ENCODE measurements at regions not wholly inside any gene's neighbourhood (a gene's known extent, or its start where the extent isn't known, plus 50 kb on each side); places are given as distances from the start of the nearest gene placed in this dataset.
A peak's percentile ranks its signal among the peaks of the same experiment; 100 is the strongest.

DNA sequence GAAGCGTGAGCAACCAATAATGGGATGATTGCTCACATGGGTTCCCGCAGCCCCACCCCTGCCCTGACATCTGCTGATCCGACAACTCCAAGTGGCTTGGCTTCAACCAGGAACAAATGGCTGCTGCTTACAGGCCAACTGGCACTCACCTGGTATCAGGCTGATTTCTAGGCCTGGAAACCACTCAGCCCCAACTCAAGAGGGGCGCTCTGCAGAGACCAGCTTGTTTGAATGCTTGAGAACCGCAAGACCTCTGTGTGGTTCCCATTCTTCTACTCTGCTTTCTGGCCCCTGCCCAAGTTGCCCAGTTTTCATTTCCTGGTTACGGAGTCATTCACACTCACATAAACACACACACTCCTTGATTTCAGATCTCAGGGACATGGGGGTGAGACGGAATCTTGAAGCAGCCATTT is 52.0 kb downstream of the TNP1 start:
- FAIRE-seq: no peak
- dilution Hi-C loops (cut with MboI; ENCODE audit: extremely low pct_ligation_motif_present, low sequenced_read_pairs): no loop called here
- H2AFZ ChIP-seq (ENCODE audit: low read depth, low read length): no peak overlapping the region

More for the DNA sequence above, 52.0 kb downstream of the TNP1 start:
- H3K9me3 ChIP-seq (replicated peaks; ENCODE audit: control insufficient read depth, insufficient read depth, low read length): no peaks in the 10 kb centered on the region
- BruUV-seq (replicated peaks): no TSS peak
- no peaks in the 10 kb centered on the region for H3K79me2 ChIP-seq (ENCODE audit: control insufficient read depth, insufficient read depth, low read length)
- DNase-seq (ENCODE audit: low read depth, low spot score): peak; percentile 13
- no peaks in the 10 kb centered on the region for H3K9me1 ChIP-seq (replicated peaks; ENCODE audit: control insufficient read depth, extremely low read depth, insufficient read depth, low read length)
- ChIA-PET CTCF (interaction anchor here (1.9 kb wide), 1 partner anchor 358 kb away, joined by 4 read pairs; no protein-coding TSS in a partner anchor), POLR2A (no interaction called here)
- no peaks in the 10 kb centered on the region for H4K20me1 ChIP-seq (replicated peaks; ENCODE audit: control insufficient read depth, extremely low read depth, insufficient read depth, low read length)
- TF ChIP-seq, protein P1, sequence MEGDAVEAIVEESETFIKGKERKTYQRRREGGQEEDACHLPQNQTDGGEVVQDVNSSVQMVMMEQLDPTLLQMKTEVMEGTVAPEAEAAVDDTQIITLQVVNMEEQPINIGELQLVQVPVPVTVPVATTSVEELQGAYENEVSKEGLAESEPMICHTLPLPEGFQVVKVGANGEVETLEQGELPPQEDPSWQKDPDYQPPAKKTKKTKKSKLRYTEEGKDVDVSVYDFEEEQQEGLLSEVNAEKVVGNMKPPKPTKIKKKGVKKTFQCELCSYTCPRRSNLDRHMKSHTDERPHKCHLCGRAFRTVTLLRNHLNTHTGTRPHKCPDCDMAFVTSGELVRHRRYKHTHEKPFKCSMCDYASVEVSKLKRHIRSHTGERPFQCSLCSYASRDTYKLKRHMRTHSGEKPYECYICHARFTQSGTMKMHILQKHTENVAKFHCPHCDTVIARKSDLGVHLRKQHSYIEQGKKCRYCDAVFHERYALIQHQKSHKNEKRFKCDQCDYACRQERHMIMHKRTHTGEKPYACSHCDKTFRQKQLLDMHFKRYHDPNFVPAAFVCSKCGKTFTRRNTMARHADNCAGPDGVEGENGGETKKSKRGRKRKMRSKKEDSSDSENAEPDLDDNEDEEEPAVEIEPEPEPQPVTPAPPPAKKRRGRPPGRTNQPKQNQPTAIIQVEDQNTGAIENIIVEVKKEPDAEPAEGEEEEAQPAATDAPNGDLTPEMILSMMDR (IDR thresholded peaks at IDR 0.05; ENCODE audit: extremely low read depth in 1 of 2, insufficient read depth in 1 of 2, low read depth in 1 of 2, low read length in 2 of 2): no peak
- TF ChIP-seq, protein P2, sequence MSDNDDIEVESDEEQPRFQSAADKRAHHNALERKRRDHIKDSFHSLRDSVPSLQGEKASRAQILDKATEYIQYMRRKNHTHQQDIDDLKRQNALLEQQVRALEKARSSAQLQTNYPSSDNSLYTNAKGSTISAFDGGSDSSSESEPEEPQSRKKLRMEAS (IDR thresholded peaks at IDR 0.05; ENCODE audit: insufficient read depth, insufficient read length): no peak
- TF ChIP-seq MYC (IDR thresholded peaks at IDR 0.05; ENCODE audit: low read depth, low read length): no peak
- no peak for TF ChIP-seq EZH2 (IDR thresholded peaks at IDR 0.05; ENCODE audit: borderline replicate concordance, low read depth, low read length, severe bottlenecking)
- no peak for TF ChIP-seq POLR2AphosphoS5 (IDR thresholded peaks at IDR 0.05; ENCODE audit: insufficient read depth, low read depth, low read length)
- TF ChIP-seq GATA2 (IDR thresholded peaks at IDR 0.05; ENCODE audit: insufficient read depth, insufficient read length, low read depth, low read length): no peak
- TF ChIP-seq JUN (IDR thresholded peaks at IDR 0.05; ENCODE audit: borderline replicate concordance, insufficient read depth, insufficient read length, low read depth): no peak
- no peak for TF ChIP-seq POLR2A (IDR thresholded peaks at IDR 0.05; ENCODE audit: low read depth, low read length)
- no peak for TF ChIP-seq FOS (IDR thresholded peaks at IDR 0.05; ENCODE audit: borderline replicate concordance, insufficient read depth, low read length)
- intact Hi-C loops (cut with micrococcal nuclease): no loop called here
- no peak overlapping the region for H3K9ac ChIP-seq (replicated peaks; ENCODE audit: extremely low read depth, insufficient read depth, low read length)
- H3K27me3 ChIP-seq (ENCODE audit: control insufficient read depth in 2 of 2, insufficient read depth in 2 of 2, low read length in 2 of 2): no peaks in the 10 kb centered on the region
- no peak overlapping the region for H3K27ac ChIP-seq (ENCODE audit: insufficient read depth, low read depth, low read length)
- H3K4me3 ChIP-seq (replicated peaks in 1 of 3; ENCODE audit: insufficient read depth in 1 of 3, low read depth in 1 of 3, low read length in 3 of 3): no peak overlapping the region
- H3K4me2 ChIP-seq (ENCODE audit: insufficient read depth, low read length): no peak overlapping the region
- no peaks in the 10 kb centered on the region for H3K4me1 ChIP-seq (ENCODE audit: control insufficient read depth, extremely low read depth, insufficient read depth, low read length)
- H3K36me3 ChIP-seq (ENCODE audit: control insufficient read depth in 2 of 2, extremely low read depth in 1 of 2, insufficient read depth in 2 of 2, low read length in 2 of 2): no peaks in the 10 kb centered on the region
